CD8-positive, alpha-beta memory T cell (primary cell): ENCODE measurements at regions not wholly inside any gene's neighbourhood (a gene's known extent, or its start where the extent isn't known, plus 50 kb on each side); places are given as distances from the start of the nearest gene placed in this dataset.

Source experiments
- CTCF ChIA-PET: fragments of 350-600 bp; sonication (Branson Sonifier 250); formaldehyde crosslinking; loops from one replicate; lab custom pipeline; 2021; ENCODE audit warnings: antibody characterized with exemption; lab: Charles Lee
- POLR2A ChIA-PET: fragments of 350-600 bp; sonication (Branson Sonifier 250); formaldehyde crosslinking; loops from one replicate; lab custom pipeline; 2021; ENCODE audit warnings: antibody characterized with exemption; lab: Charles Lee
- DNase-seq, 5 donors: peaks; one replicate each; pipeline versions ENCODE4 v3.0.0 to v3.0.0-alpha.2; 2020 to 2022; ENCODE audit warnings: mixed read lengths in 1 of 5
- H3K27ac ChIP-seq: one replicate; pipeline ENCODE4 v1.7.0; 2013; ENCODE audit warnings: low read depth, mild to moderate bottlenecking, low read length, moderate library complexity
- H3K27me3 ChIP-seq: 2 replicates; pipeline ENCODE4 v1.7.0; 2013; ENCODE audit warnings: low read length, mild to moderate bottlenecking; ENCODE audit not compliant: insufficient read depth, poor library complexity, severe bottlenecking
- H3K36me3 ChIP-seq: 2 replicates; pipeline ENCODE4 v1.7.0; 2013; ENCODE audit warnings: mild to moderate bottlenecking, low read length, moderate library complexity; ENCODE audit not compliant: insufficient read depth
- H3K4me1 ChIP-seq: 2 replicates; pipeline ENCODE4 v1.7.0; 2013; ENCODE audit warnings: mild to moderate bottlenecking, low read length, moderate library complexity; ENCODE audit not compliant: insufficient read depth
- H3K4me3 ChIP-seq: 2 replicates; pipeline ENCODE4 v1.7.0; 2013; ENCODE audit warnings: mild to moderate bottlenecking, low read length
- H3K9me3 ChIP-seq: 2 replicates; pipeline ENCODE4 v1.7.0; 2013; ENCODE audit warnings: mild to moderate bottlenecking, low read length
- H3K27ac Mint-ChIP-seq, 8 donors: one replicate each; pipeline ENCODE4 v1.8.0; 2020 to 2021; ENCODE audit warnings: mixed read lengths in 8 of 8, mild to moderate bottlenecking in 6 of 8, inconsistent platforms in 3 of 8, moderate library complexity in 3 of 8
- H3K27me3 Mint-ChIP-seq, 2 donors: one replicate each; pipeline ENCODE4 v1.8.0; 2020 to 2021; ENCODE audit warnings: mixed read lengths in 2 of 2, mild to moderate bottlenecking in 1 of 2, moderate library complexity in 1 of 2
- H3K36me3 Mint-ChIP-seq, 3 donors: one replicate each; pipeline ENCODE4 v1.8.0; 2020 to 2021; ENCODE audit warnings: mixed read lengths in 3 of 3, inconsistent platforms in 1 of 3, mild to moderate bottlenecking in 1 of 3
- H3K4me1 Mint-ChIP-seq, 3 donors: one replicate each; pipeline ENCODE4 v1.8.0; 2020 to 2021; ENCODE audit warnings: mixed read lengths in 3 of 3, inconsistent platforms in 1 of 3, mild to moderate bottlenecking in 1 of 3
- H3K4me3 Mint-ChIP-seq, 7 donors: one replicate each; pipeline ENCODE4 v1.8.0; 2020 to 2021; ENCODE audit warnings: mixed read lengths in 7 of 7, mild to moderate bottlenecking in 6 of 7, moderate library complexity in 4 of 7, inconsistent platforms in 2 of 7
- H3K9me3 Mint-ChIP-seq, 5 donors: one replicate each; pipeline ENCODE4 v1.8.0; 2020 to 2022; ENCODE audit warnings: mixed read lengths in 5 of 5, mild to moderate bottlenecking in 3 of 5, moderate library complexity in 2 of 5, inconsistent platforms in 1 of 5

DNA sequence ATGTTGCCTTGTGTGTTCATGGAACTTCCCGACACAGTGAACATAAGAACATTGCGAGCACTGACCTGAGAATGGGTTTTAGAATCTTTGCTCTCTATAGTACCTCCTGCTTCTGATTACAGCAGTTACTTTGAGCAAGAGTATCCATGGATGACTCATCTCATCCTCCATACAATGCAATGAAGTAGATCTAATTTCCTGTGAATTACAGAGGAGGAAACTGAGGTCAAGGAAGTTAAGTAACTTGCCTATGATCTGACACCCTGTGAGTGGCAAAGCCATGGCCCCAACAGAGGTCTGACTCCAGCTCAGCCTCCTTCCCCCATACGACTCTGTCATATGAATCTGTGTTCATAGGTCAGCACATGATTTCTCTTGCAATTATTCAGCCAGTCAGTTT is 518.1 kb downstream of the TFAP2A start:
- Histone ChIP-seq H3K4me1 (no peaks in the 10 kb centered on the region), H3K27me3 (no peaks in the 10 kb centered on the region), H3K9me3 (no peaks in the 10 kb centered on the region), H3K4me3 (no peak overlapping the region), H3K27ac (no peak overlapping the region), H3K36me3 (no peaks in the 10 kb centered on the region)
- Mint-ChIP-seq H3K27ac (no peak overlapping the region), H3K4me1 (no peaks in the 10 kb centered on the region), H3K36me3 (no peaks in the 10 kb centered on the region), H3K27me3 (no peaks in the 10 kb centered on the region), H3K4me3 (no peak overlapping the region), H3K9me3 (peaks cover 0 to 18% (median 3%) of the 10 kb centered on the region in 5 donors)
- no peak for DNase-seq
- CTCF ChIA-PET: no interaction called here
- POLR2A ChIA-PET: no interaction called here

- POLR2A ChIA-PET: no interaction called here
- Histone ChIP-seq H3K27me3 (no peaks in the 10 kb centered on the region), H3K27ac (no peak overlapping the region), H3K36me3 (no peaks in the 10 kb centered on the region), H3K4me1 (no peaks in the 10 kb centered on the region), H3K9me3 (no peaks in the 10 kb centered on the region), H3K4me3 (no peak overlapping the region)
- no peak overlapping the region for H3K27ac Mint-ChIP-seq
- peaks cover 4 to 21% (median 16%) of the 10 kb centered on the region in 5 donors for H3K9me3 Mint-ChIP-seq
- no peaks in the 10 kb centered on the region for H3K27me3 Mint-ChIP-seq
- no peaks in the 10 kb centered on the region for H3K4me1 Mint-ChIP-seq
- H3K4me3 Mint-ChIP-seq: no peak overlapping the region
- H3K36me3 Mint-ChIP-seq: no peaks in the 10 kb centered on the region
- DNase-seq: no peak
- CTCF ChIA-PET: no interaction called here
Measured at GRCh38 chr6:9890893-9891292, 524.0 kb downstream of the TFAP2A start.

DNA sequence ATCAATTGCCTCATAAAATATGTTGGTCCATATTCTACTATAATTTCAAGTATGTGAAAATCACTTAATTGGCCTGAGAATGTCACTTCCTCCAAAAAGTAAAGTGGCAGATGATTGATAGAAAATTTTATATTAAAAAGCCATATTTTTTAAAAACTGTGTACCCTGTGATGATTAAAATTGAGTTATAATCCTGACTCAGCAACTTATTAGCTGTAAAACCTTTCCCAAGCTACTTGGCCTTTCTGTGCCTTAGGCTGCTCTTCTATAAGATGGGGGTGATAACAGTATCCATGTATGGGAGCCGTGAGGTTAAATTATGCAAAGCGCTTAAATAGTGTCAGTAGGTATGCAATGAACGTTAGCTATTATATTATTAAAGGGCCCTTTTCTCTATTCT is 524.4 kb downstream of the TFAP2A start:
- no peaks in the 10 kb centered on the region for H3K27me3 ChIP-seq
- H3K4me1 ChIP-seq: no peaks in the 10 kb centered on the region
- Mint-ChIP-seq H3K9me3 (peaks cover 4 to 21% (median 13%) of the 10 kb centered on the region in 5 donors), H3K27me3 (no peaks in the 10 kb centered on the region), H3K4me1 (no peaks in the 10 kb centered on the region), H3K27ac (no peak overlapping the region), H3K4me3 (no peak overlapping the region), H3K36me3 (no peaks in the 10 kb centered on the region)
- H3K36me3 ChIP-seq: no peaks in the 10 kb centered on the region
- no peak overlapping the region for H3K4me3 ChIP-seq
- H3K27ac ChIP-seq: no peak overlapping the region
- POLR2A ChIA-PET: no interaction called here
- CTCF ChIA-PET: no interaction called here
- DNase-seq: no peak
- no peaks in the 10 kb centered on the region for H3K9me3 ChIP-seq

- ChIA-PET POLR2A (no interaction called here), CTCF (no interaction called here)
- no peak overlapping the region for H3K27ac ChIP-seq
- no peak for DNase-seq
- H3K4me3 ChIP-seq: no peak overlapping the region
- H3K4me3 Mint-ChIP-seq: no peak overlapping the region
- H3K27ac Mint-ChIP-seq: no peak overlapping the region
- H3K4me1 Mint-ChIP-seq: no peaks in the 10 kb centered on the region
- peaks cover 0 to 2% of the 10 kb centered on the region in 2 donors for H3K27me3 Mint-ChIP-seq
- no peaks in the 10 kb centered on the region for H3K36me3 Mint-ChIP-seq
- no peaks in the 10 kb centered on the region for H3K36me3 ChIP-seq
- no peaks in the 10 kb centered on the region for H3K4me1 ChIP-seq
- H3K27me3 ChIP-seq: no peaks in the 10 kb centered on the region
- H3K9me3 ChIP-seq: no peaks in the 10 kb centered on the region
- peaks cover 15 to 29% (median 24%) of the 10 kb centered on the region in 5 donors for H3K9me3 Mint-ChIP-seq
Measured at GRCh38 chr6:9878535-9878934, 536.3 kb downstream of the TFAP2A start.

GRCh38 chr6:9875605-9876353 is 539.1 kb downstream of the TFAP2A start:
- CTCF ChIA-PET: no interaction called here
- H3K4me1 Mint-ChIP-seq: no peaks in the 10 kb centered on the region

DNA sequence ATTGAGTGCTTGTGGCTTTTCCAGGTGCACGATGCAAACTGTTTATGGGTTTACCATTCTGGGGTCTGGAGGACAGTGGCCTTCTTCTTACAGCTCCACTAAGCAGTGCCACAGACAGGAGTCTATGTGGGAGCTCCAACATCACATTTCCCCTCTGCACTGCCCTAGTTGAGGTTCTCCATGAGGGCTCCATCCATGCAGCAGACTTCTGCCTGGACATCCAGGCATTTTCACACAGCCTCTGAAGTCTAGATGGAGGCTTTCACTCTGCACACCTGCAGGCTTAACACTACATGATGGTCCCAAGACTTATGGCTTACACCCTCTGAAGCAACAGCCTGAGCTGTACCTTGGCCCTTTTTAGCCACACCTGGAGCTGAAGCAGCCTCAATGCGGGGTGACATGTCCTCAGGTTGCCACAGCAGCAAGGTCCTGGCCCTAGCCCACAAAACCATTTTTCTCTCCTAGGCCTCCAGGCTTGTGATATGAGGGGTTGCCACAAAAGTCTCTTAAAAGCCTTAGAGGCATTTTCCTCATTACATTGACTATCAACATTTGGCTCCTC is 552.2 kb downstream of the TFAP2A start:
- Mint-ChIP-seq H3K9me3 (peaks cover 10 to 47% (median 23%) of the 10 kb centered on the region in 5 donors), H3K36me3 (peaks cover 0 to 5% (median 0%) of the 10 kb centered on the region in 3 donors), H3K4me3 (peak overlapping the region in 1 of 7 donors; percentile 27), H3K27me3 (no peaks in the 10 kb centered on the region), H3K4me1 (no peaks in the 10 kb centered on the region), H3K27ac (no peak overlapping the region)
- Histone ChIP-seq H3K36me3 (no peaks in the 10 kb centered on the region), H3K27me3 (no peaks in the 10 kb centered on the region), H3K9me3 (no peaks in the 10 kb centered on the region), H3K4me3 (no peak overlapping the region), H3K27ac (no peak overlapping the region), H3K4me1 (no peaks in the 10 kb centered on the region)
- no peak for DNase-seq
- ChIA-PET CTCF (no interaction called here), POLR2A (no interaction called here)

More at GRCh38 chr6:9875605-9876353, 539.1 kb downstream of the TFAP2A start:
- H3K27ac ChIP-seq: no peak overlapping the region
- H3K4me3 Mint-ChIP-seq: no peak overlapping the region
- DNase-seq: no peak
- no peaks in the 10 kb centered on the region for H3K27me3 ChIP-seq
- H3K4me1 ChIP-seq: no peaks in the 10 kb centered on the region
- H3K36me3 ChIP-seq: no peaks in the 10 kb centered on the region
- H3K27me3 Mint-ChIP-seq: peaks cover 0 to 2% of the 10 kb centered on the region in 2 donors
- no peaks in the 10 kb centered on the region for H3K9me3 ChIP-seq
- H3K36me3 Mint-ChIP-seq: no peaks in the 10 kb centered on the region
- no peak overlapping the region for H3K4me3 ChIP-seq
- POLR2A ChIA-PET: no interaction called here
- no peak overlapping the region for H3K27ac Mint-ChIP-seq
- peaks cover 17 to 21% (median 20%) of the 10 kb centered on the region in 5 donors for H3K9me3 Mint-ChIP-seq

DNA sequence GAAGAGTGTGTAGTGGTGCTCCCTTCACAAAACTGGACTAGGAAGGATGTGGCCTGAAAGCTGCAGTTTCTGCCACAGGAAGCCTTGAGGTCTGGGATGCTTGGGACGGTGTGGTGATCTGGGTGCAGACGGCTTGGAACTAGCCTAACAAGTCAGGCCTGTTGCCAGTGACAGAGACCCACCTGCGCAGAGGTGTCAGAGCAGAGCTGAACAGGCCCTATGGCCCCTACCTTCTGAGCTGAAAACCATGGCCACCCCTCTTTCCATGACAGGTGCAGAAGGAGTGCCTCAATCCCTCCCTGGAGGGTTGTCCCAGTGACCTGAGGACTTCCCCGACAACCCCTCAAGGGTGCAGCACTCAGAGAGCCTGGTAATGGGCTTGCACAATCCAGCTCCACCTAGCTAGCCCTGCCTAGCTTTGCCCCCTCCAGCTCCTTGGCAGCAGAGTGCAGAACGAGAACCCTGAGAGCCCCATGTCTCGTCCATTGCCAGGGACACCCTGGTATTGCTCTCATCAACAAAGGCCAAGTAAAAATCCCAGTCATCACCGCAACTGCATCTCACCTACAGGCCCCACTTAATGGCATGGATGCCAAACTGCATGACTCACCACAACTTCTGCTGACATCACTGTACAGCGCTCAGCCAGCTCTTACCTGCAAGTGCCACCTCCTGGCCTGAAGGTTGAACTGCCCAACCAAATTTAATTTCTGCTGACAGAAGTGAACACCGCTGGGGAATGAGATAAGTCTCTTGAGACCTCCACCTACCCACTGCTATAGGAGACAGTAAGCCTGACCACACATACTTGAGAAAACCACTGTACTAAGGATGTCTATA is 563.1 kb downstream of the TFAP2A start:
- ChIA-PET CTCF (no interaction called here), POLR2A (no interaction called here)
- H3K27me3 Mint-ChIP-seq: no peaks in the 10 kb centered on the region
- Histone ChIP-seq H3K36me3 (no peaks in the 10 kb centered on the region), H3K27me3 (no peaks in the 10 kb centered on the region), H3K9me3 (no peaks in the 10 kb centered on the region), H3K4me1 (no peaks in the 10 kb centered on the region), H3K4me3 (no peak overlapping the region), H3K27ac (no peak overlapping the region)
- DNase-seq: no peak
- H3K27ac Mint-ChIP-seq: no peak overlapping the region
- H3K4me3 Mint-ChIP-seq: no peak overlapping the region
- no peaks in the 10 kb centered on the region for H3K4me1 Mint-ChIP-seq
- peaks cover 17 to 49% (median 39%) of the 10 kb centered on the region in 5 donors for H3K9me3 Mint-ChIP-seq
- no peaks in the 10 kb centered on the region for H3K36me3 Mint-ChIP-seq

GRCh38 chr6:9851006-9851405 is 563.9 kb downstream of the TFAP2A start:
- H3K27me3 Mint-ChIP-seq: no peaks in the 10 kb centered on the region
- ChIA-PET CTCF (no interaction called here), POLR2A (no interaction called here)
- no peak overlapping the region for H3K27ac Mint-ChIP-seq
- H3K4me3 Mint-ChIP-seq: no peak overlapping the region
- Histone ChIP-seq H3K27ac (no peak overlapping the region), H3K9me3 (no peaks in the 10 kb centered on the region), H3K4me3 (no peak overlapping the region), H3K36me3 (no peaks in the 10 kb centered on the region), H3K27me3 (no peaks in the 10 kb centered on the region), H3K4me1 (no peaks in the 10 kb centered on the region)
- no peak for DNase-seq
- no peaks in the 10 kb centered on the region for H3K4me1 Mint-ChIP-seq
- peaks cover 17 to 53% (median 39%) of the 10 kb centered on the region in 5 donors for H3K9me3 Mint-ChIP-seq
- no peaks in the 10 kb centered on the region for H3K36me3 Mint-ChIP-seq
